Loucy (cell line): ENCODE measurements at regions not wholly inside any gene's neighbourhood (a gene's known extent, or its start where the extent isn't known, plus 50 kb on each side); places are given as distances from the start of the nearest gene placed in this dataset.

Experiments
- CTCF ChIP-seq: fragments of 200-600 bp; sonication (generic); conservative IDR thresholded peaks from 2 replicates; pipeline ENCODE4 v1.5.1; 2014; ENCODE audit warnings: mild to moderate bottlenecking, antibody characterized with exemption, low read length
- EZH2phosphoT487 ChIP-seq: fragments of 200-600 bp; IDR thresholded peaks from 2 replicates; pipeline ENCODE4 v1.6.1; 2018; ENCODE audit warnings: antibody characterized with exemption, mild to moderate bottlenecking, moderate library complexity, borderline replicate concordance

- TF ChIP-seq CTCF (no peak), EZH2phosphoT487 (no peak)
Measured at GRCh38 chr20:24253321-24253720, 216.1 kb upstream of the SYNDIG1 start.
